ENCODE measurements at regions not wholly inside any gene's neighbourhood (a gene's known extent, or its start where the extent isn't known, plus 50 kb on each side); places are given as distances from the start of the nearest gene placed in this dataset.

DNA sequence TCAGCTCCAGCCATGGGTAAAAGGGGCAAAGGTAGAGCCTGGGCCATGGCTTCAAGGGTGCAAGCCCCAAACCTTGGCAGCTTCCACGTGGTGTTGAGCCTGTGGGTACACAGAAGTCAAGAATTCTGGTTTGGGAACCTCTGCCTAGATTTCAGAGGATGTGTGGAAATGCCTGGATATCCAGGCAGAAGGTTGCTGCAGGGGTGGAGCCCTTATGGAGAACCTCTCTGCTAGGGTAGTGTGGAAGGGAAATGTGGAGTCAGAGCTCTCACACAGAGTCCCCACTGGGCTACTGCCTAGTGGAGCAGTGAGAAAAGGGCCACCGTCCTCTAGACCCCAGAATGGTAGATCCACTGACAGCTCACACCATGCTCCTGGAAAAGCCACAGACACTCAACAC is 117.1 kb downstream of the NREP start:
- H3K4me1 ChIP-seq (replicated peaks; ENCODE audit: insufficient read depth) = no peaks in the 10 kb centered on the region
- no peaks in the 10 kb centered on the region for H3K9me3 ChIP-seq (ENCODE audit: insufficient read depth, low read depth)
- H3K4me2 ChIP-seq = no peak overlapping the region
- no peak for DNase-seq
- H3K79me2 ChIP-seq (ENCODE audit: low read depth) = no peaks in the 10 kb centered on the region
- H3K36me3 ChIP-seq (ENCODE audit: low read depth) = no peaks in the 10 kb centered on the region
- no peak overlapping the region for H2AFZ ChIP-seq
- H3K4me3 ChIP-seq = no peak overlapping the region
- intact Hi-C loops (cut with micrococcal nuclease; ENCODE audit: unreplicated experiment) = no loop called here
- no peaks in the 10 kb centered on the region for H3F3A ChIP-seq (ENCODE audit: insufficient read depth, low read depth)
- TF ChIP-seq, protein P1, sequence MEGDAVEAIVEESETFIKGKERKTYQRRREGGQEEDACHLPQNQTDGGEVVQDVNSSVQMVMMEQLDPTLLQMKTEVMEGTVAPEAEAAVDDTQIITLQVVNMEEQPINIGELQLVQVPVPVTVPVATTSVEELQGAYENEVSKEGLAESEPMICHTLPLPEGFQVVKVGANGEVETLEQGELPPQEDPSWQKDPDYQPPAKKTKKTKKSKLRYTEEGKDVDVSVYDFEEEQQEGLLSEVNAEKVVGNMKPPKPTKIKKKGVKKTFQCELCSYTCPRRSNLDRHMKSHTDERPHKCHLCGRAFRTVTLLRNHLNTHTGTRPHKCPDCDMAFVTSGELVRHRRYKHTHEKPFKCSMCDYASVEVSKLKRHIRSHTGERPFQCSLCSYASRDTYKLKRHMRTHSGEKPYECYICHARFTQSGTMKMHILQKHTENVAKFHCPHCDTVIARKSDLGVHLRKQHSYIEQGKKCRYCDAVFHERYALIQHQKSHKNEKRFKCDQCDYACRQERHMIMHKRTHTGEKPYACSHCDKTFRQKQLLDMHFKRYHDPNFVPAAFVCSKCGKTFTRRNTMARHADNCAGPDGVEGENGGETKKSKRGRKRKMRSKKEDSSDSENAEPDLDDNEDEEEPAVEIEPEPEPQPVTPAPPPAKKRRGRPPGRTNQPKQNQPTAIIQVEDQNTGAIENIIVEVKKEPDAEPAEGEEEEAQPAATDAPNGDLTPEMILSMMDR (conservative IDR thresholded peaks at IDR 0.05) = no peak
- no peak for TF ChIP-seq EZH2 (IDR thresholded peaks at IDR 0.05; ENCODE audit: low read depth)
- ChIA-PET POLR2A (ENCODE audit: unreplicated experiment) (no interaction called here), CTCF (no interaction called here)
- no peaks in the 10 kb centered on the region for H4K20me1 ChIP-seq (ENCODE audit: insufficient read depth)
- no peak overlapping the region for H3K27ac ChIP-seq
- no TSS peak for BruUV-seq (replicated peaks)
- H3K27me3 ChIP-seq (ENCODE audit: insufficient read depth, low read depth) = no peaks in the 10 kb centered on the region
- no peaks in the 10 kb centered on the region; the same call in 1 of the 2 replicates for H3K9me2 ChIP-seq (ENCODE audit: insufficient read depth)

DNA sequence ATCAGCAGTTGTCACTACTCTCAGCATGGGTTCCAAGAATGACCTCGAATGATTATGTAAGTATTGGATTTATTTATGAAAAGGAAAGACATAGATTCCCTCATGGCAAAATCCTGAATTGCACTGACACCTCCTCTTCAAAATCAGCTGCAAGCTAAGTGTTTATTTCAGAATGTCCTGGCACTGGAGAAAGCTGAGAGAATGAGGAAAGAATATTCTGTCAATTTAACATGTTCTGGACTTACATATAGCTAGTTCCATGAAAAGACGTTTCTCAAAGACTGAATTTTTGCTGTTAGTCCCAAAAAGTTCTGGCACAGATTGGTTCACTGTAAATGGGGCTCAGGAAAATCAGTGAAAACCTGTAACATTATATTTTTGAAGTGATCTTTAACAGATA is 120.3 kb downstream of the NREP start:
- no peak overlapping the region for H3K27ac ChIP-seq
- CTCF ChIA-PET = no interaction called here
- DNase-seq = no peak
- TF ChIP-seq EZH2 (IDR thresholded peaks at IDR 0.05; ENCODE audit: low read depth) = no peak
- TF ChIP-seq, protein P1 (conservative IDR thresholded peaks at IDR 0.05) = no peak
- H3K4me2 ChIP-seq = no peak overlapping the region
- H3K9me2 ChIP-seq (ENCODE audit: insufficient read depth) = no peaks in the 10 kb centered on the region; the same call in 1 of the 2 replicates
- no peak overlapping the region for H3K4me3 ChIP-seq
- no peaks in the 10 kb centered on the region for H3K36me3 ChIP-seq (ENCODE audit: low read depth)
- H2AFZ ChIP-seq = no peak overlapping the region
- H3K4me1 ChIP-seq (replicated peaks; ENCODE audit: insufficient read depth) = no peaks in the 10 kb centered on the region
- no peaks in the 10 kb centered on the region for H3F3A ChIP-seq (ENCODE audit: insufficient read depth, low read depth)
- H3K9me3 ChIP-seq (ENCODE audit: insufficient read depth, low read depth) = no peaks in the 10 kb centered on the region
- no peaks in the 10 kb centered on the region for H4K20me1 ChIP-seq (ENCODE audit: insufficient read depth)
- H3K79me2 ChIP-seq (ENCODE audit: low read depth) = no peaks in the 10 kb centered on the region
- no peaks in the 10 kb centered on the region for H3K27me3 ChIP-seq (ENCODE audit: insufficient read depth, low read depth)
- BruUV-seq (replicated peaks) = no TSS peak
- intact Hi-C loops (cut with micrococcal nuclease; ENCODE audit: unreplicated experiment) = no loop called here
- POLR2A ChIA-PET (ENCODE audit: unreplicated experiment) = no interaction called here

DNA sequence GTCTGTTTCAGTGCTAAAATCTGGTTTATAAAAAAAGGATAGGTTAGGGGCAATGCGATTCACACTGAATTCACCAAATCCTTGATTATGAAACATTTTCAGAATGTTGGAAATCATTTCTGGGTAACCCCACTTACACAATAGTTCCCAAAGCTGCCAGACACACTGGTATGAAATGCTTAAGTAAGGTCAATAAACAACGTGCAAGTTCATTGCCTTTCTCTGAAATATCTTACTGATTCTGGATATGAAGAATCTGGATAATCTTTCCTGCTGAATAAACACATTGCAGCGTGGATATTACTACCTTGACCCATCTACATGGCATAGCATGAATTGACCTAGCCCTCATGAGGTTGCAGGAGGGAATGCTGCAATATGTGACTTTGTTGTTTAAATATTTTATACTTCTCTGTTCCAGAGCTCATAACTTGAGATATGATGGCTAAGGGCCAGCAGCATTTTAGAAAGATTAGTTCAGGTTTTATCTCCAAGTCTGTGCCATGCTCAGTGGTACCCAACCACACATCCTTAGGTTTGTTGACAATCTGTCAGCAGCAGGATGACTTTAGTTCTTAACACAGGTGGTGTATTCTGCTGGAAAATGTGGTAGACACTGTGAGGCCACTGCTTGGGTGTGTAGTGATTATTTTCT is 121.0 kb downstream of the NREP start:
- Histone ChIP-seq H3K27me3 (ENCODE audit: insufficient read depth, low read depth) (no peaks in the 10 kb centered on the region), H3K4me3 (no peak overlapping the region), H4K20me1 (ENCODE audit: insufficient read depth) (no peaks in the 10 kb centered on the region), H3K79me2 (ENCODE audit: low read depth) (no peaks in the 10 kb centered on the region), H3K27ac (no peak overlapping the region), H3F3A (ENCODE audit: insufficient read depth, low read depth) (no peaks in the 10 kb centered on the region), H2AFZ (no peak overlapping the region), H3K9me3 (ENCODE audit: insufficient read depth, low read depth) (no peaks in the 10 kb centered on the region), H3K4me1 (replicated peaks; ENCODE audit: insufficient read depth) (no peaks in the 10 kb centered on the region), H3K9me2 (ENCODE audit: insufficient read depth) (no peaks in the 10 kb centered on the region; the same call in 1 of the 2 replicates), H3K4me2 (no peak overlapping the region), H3K36me3 (ENCODE audit: low read depth) (no peaks in the 10 kb centered on the region)
- DNase-seq = no peak
- POLR2A ChIA-PET (ENCODE audit: unreplicated experiment) = no interaction called here
- no TSS peak for BruUV-seq (replicated peaks)
- TF ChIP-seq EZH2 (IDR thresholded peaks at IDR 0.05; ENCODE audit: low read depth) = no peak
- TF ChIP-seq, protein P1 (conservative IDR thresholded peaks at IDR 0.05) = no peak
- CTCF ChIA-PET = no interaction called here
- intact Hi-C loops (cut with micrococcal nuclease; ENCODE audit: unreplicated experiment) = no loop called here
